Esophagus muscularis mucosa (tissue), 4 donors: ENCODE measurements at regions not wholly inside any gene's neighbourhood (a gene's known extent, or its start where the extent isn't known, plus 50 kb on each side); places are given as distances from the start of the nearest gene placed in this dataset.
"Not testable (repeated sequence)": the region's sequence is repeated elsewhere in the genome, so short reads cannot be mapped to it uniquely, and the experiment has no call there.

Source experiments
- DNase-seq: peaks from one replicate; pipeline ENCODE4 v3.0.0-alpha.2; 2017; ENCODE audit errors: extremely low spot score
- H3K27ac ChIP-seq, 4 donors: fragments of 200-600 bp; sonication (generic); replicated peaks in 1 of 4; 1 replicate in 3 of 4; 2 replicates in 1 of 4; pipeline ENCODE4 v1.5.1; 2016 to 2019; ENCODE audit warnings: mild to moderate bottlenecking in 1 of 4
- H3K27me3 ChIP-seq, 4 donors: fragments of 200-600 bp; sonication (generic); one replicate each; pipeline versions ENCODE4 v1.5.1 to v1.6.0; 2016 to 2019
- H3K36me3 ChIP-seq, 4 donors: fragments of 200-600 bp; sonication (generic); one replicate each; pipeline ENCODE4 v1.5.1; 2016 to 2019
- H3K4me1 ChIP-seq, 4 donors: fragments of 200-600 bp; sonication (generic); one replicate each; pipeline ENCODE4 v1.5.1; 2016 to 2019
- H3K4me3 ChIP-seq, 4 donors: fragments of 200-600 bp; sonication (generic); 1 replicate in 2 of 4; 2 replicates in 2 of 4; pipeline ENCODE4 v1.5.1; 2016 to 2019; ENCODE audit warnings: mild to moderate bottlenecking in 4 of 4, moderate library complexity in 1 of 4
- H3K9me3 ChIP-seq, 4 donors: fragments of 200-600 bp; sonication (generic); 1 replicate in 3 of 4; 2 replicates in 1 of 4; pipeline ENCODE4 v1.5.1; 2016 to 2019
- CTCF ChIP-seq, 3 experiments: fragments of 200-600 bp in 2 of 3; fragments of 450-650 bp in 1 of 3; sonication (generic) in 2 of 3; IDR thresholded peaks; one replicate each; pipeline ENCODE4 v1.5.1; 2017 to 2019; ENCODE audit warnings: antibody characterized with exemption in 3 of 3, mild to moderate bottlenecking in 2 of 3, moderate library complexity in 1 of 3
- EP300 ChIP-seq: sonication (generic); formaldehyde crosslinking; IDR thresholded peaks from one replicate; pipeline ENCODE4 v1.6.1; 2017; ENCODE audit warnings: antibody characterized with exemption
- POLR2A ChIP-seq: fragments of 450-650 bp; IDR thresholded peaks from one replicate; pipeline ENCODE4 v1.6.1; 2017; ENCODE audit warnings: antibody characterized with exemption, moderate library complexity, mild to moderate bottlenecking, low read depth
- POLR2AphosphoS5 ChIP-seq, 2 donors: sonication (generic); formaldehyde crosslinking; IDR thresholded peaks; one replicate each; pipeline ENCODE4 v1.6.1; 2017; ENCODE audit warnings: antibody characterized with exemption in 2 of 2
- WGBS: methylation state at CpG from one replicate; pipeline ENCODE4 v1.1.5; 2018; 5-methylcytosine and 5-hydroxymethylcytosine counted together
- intact Hi-C: fragments of 100-400 bp; cut with DNase I; formaldehyde crosslinking; loops from one replicate; pipeline ENCODE4 v1.15.1; 2023

GRCh38 chr6:131476362-131476761 lies 96.7 kb upstream of the ARG1 start:
- intact Hi-C loops: no loop called here
- TF ChIP-seq POLR2AphosphoS5 (IDR thresholded peaks at IDR 0.05) (no peak), EP300 (no peak), CTCF (IDR thresholded peaks at IDR 0.05) (no peak), POLR2A (no peak)
- 84% methylated on average over 2 of the region's 2 CpGs for WGBS

DNA sequence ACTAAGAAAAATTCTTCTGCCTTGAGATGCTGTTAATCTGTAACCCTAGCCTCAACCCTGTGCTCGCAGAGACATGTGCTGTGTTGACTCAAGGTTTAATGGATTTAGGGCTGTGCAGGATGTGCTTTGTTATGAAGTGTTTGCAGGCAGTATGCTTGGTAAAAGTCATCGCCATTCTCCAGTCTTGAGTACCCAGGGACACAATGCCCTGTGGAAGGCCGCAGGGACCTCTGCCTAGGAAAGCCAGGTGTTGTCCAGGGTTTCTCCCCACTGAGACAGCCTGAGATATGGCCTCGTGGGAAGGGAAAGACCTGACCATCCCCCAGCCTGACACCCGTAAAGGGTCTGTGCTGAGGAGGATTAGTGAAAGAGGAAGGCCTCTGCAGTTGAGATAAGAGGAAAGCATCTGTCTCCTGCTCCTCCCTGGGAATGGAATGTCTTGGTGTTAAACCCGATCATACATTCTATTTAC lies 94.2 kb upstream of the ARG1 start:
- WGBS: 42% methylated on average over 5 of the region's 6 CpGs
- H3K4me3 ChIP-seq, H3K9me3 ChIP-seq, intact Hi-C loops, H3K4me1 ChIP-seq, H3K36me3 ChIP-seq, H3K27me3 ChIP-seq, DNase-seq, H3K27ac ChIP-seq: not testable (repeated sequence)

More at GRCh38 chr6:131476362-131476761, 96.7 kb upstream of the ARG1 start:
- H3K9me3 ChIP-seq: peaks cover 0 to 8% (median 5%) of the 10 kb centered on the region in 4 donors
- no peak overlapping the region for H3K27ac ChIP-seq
- DNase-seq: no peak
- H3K27me3 ChIP-seq: no peaks in the 10 kb centered on the region
- H3K4me1 ChIP-seq: no peaks in the 10 kb centered on the region
- no peak overlapping the region for H3K4me3 ChIP-seq
- no peaks in the 10 kb centered on the region for H3K36me3 ChIP-seq

- Histone ChIP-seq H3K27me3 (no peaks in the 10 kb centered on the region), H3K36me3 (no peaks in the 10 kb centered on the region), H3K27ac (no peak overlapping the region), H3K4me3 (no peak overlapping the region), H3K4me1 (no peaks in the 10 kb centered on the region), H3K9me3 (no peaks in the 10 kb centered on the region)
- 86% methylated on average over 2 of the region's 2 CpGs for WGBS
- intact Hi-C loops: no loop called here
- TF ChIP-seq POLR2AphosphoS5 (IDR thresholded peaks at IDR 0.05) (no peak), EP300 (no peak), POLR2A (no peak), CTCF (IDR thresholded peaks at IDR 0.05) (no peak)
- DNase-seq: no peak
These were observed 86.4 kb upstream of the ARG1 start for GRCh38 chr6:131486608-131487007.

- Histone ChIP-seq H3K27me3 (no peaks in the 10 kb centered on the region), H3K9me3 (no peaks in the 10 kb centered on the region), H3K4me1 (no peaks in the 10 kb centered on the region), H3K36me3 (no peaks in the 10 kb centered on the region), H3K4me3 (no peak overlapping the region), H3K27ac (no peak overlapping the region)
- WGBS: 51% methylated on average over 3 of the region's 3 CpGs
- TF ChIP-seq POLR2AphosphoS5 (IDR thresholded peaks at IDR 0.05) (no peak), CTCF (IDR thresholded peaks at IDR 0.05) (no peak), EP300 (no peak), POLR2A (no peak)
- no peak for DNase-seq
- intact Hi-C loops: no loop called here
These were observed 84.2 kb upstream of the ARG1 start for GRCh38 chr6:131488780-131489179.

DNA sequence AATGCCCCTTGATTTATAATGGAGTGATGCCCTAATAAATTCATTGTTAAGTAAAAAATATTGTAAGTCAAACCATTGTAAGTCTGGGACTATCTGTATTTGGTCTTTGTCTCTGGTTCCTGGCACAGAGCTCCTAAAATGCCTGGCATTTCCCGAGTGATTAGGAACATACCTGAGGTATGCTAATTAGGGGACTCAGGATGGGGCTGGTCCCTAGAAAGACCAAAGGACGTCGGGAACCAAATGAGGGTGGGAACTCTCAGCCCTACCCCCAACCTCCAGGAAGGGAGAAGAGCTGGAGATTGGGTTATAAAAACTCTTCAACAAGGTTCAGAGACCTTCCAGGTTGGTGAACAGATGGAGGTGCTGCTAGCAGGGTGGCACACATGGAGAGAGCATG lies 82.6 kb upstream of the ARG1 start:
- intact Hi-C loops: no loop called here
- Histone ChIP-seq H3K9me3 (peaks cover 0 to 4% (median 0%) of the 10 kb centered on the region in 4 donors), H3K27me3 (no peaks in the 10 kb centered on the region), H3K36me3 (no peaks in the 10 kb centered on the region), H3K4me3 (no peak overlapping the region), H3K27ac (no peak overlapping the region), H3K4me1 (no peaks in the 10 kb centered on the region)
- TF ChIP-seq POLR2AphosphoS5 (IDR thresholded peaks at IDR 0.05) (no peak), CTCF (IDR thresholded peaks at IDR 0.05) (no peak), POLR2A (no peak), EP300 (no peak)
- WGBS: 0% methylated on average over 3 of the region's 3 CpGs
- no peak for DNase-seq
